GM19238 (cell line): ENCODE measurements at regions not wholly inside any gene's neighbourhood (a gene's known extent, or its start where the extent isn't known, plus 50 kb on each side); places are given as distances from the start of the nearest gene placed in this dataset.

ENCODE experiments used
- DNase-seq: peaks from one replicate; pipeline ENCODE4 v3.0.0; 2011; ENCODE audit warnings: low spot score; ENCODE audit not compliant: insufficient read length

- DNase-seq: no peak
These were observed 306.3 kb downstream of the GPAM start for GRCh38 chr10:111877258-111877657.

GRCh38 chr10:111879969-111880368, 303.6 kb downstream of the GPAM start:
- DNase-seq: no peak

- DNase-seq: no peak
These were observed 298.5 kb downstream of the GPAM start for GRCh38 chr10:111885046-111885445.

GRCh38 chr10:111885919-111886318, 297.6 kb downstream of the GPAM start:
- DNase-seq: no peak

GRCh38 chr10:111887266-111887665, 296.3 kb downstream of the GPAM start:
- no peak for DNase-seq

- no peak for DNase-seq
These were observed 293.5 kb downstream of the GPAM start for GRCh38 chr10:111890046-111890445.

GRCh38 chr10:111916011-111916410, 267.6 kb downstream of the GPAM start:
- DNase-seq: no peak

GRCh38 chr10:111921821-111922220, 261.7 kb downstream of the GPAM start:
- no peak for DNase-seq

GRCh38 chr10:111923032-111923431, 260.5 kb downstream of the GPAM start:
- no peak for DNase-seq

- no peak for DNase-seq
These were observed 257.3 kb downstream of the GPAM start for GRCh38 chr10:111926286-111926685.

GRCh38 chr10:111933937-111934336, 249.6 kb downstream of the GPAM start:
- no peak for DNase-seq

- DNase-seq: no peak
These were observed 248.6 kb downstream of the GPAM start for GRCh38 chr10:111934931-111935330.

- DNase-seq: no peak
These were observed 247.4 kb downstream of the GPAM start for GRCh38 chr10:111936143-111936542.

- no peak for DNase-seq
These were observed 239.2 kb downstream of the GPAM start for GRCh38 chr10:111944331-111944730.

GRCh38 chr10:111953949-111954348, 229.6 kb downstream of the GPAM start:
- no peak for DNase-seq

- no peak for DNase-seq
These were observed 229.2 kb downstream of the GPAM start for GRCh38 chr10:111954386-111954785.

- no peak for DNase-seq
These were observed 226.7 kb downstream of the GPAM start for GRCh38 chr10:111956841-111957240.

- DNase-seq: no peak
These were observed 220.6 kb downstream of the GPAM start for GRCh38 chr10:111962951-111963350.

- DNase-seq: no peak
These were observed 216.4 kb downstream of the GPAM start for GRCh38 chr10:111967116-111967515.

- DNase-seq: no peak
These were observed 216.0 kb downstream of the GPAM start for GRCh38 chr10:111967547-111967946.

- DNase-seq: no peak
These were observed 214.9 kb downstream of the GPAM start for GRCh38 chr10:111968647-111969046.

- no peak for DNase-seq
These were observed 213.5 kb downstream of the GPAM start for GRCh38 chr10:111970111-111970510.

GRCh38 chr10:111972109-111972508, 211.5 kb downstream of the GPAM start:
- DNase-seq: no peak

GRCh38 chr10:111973306-111973705, 210.3 kb downstream of the GPAM start:
- no peak for DNase-seq
